SK-N-SH (cell line): ENCODE measurements at regions not wholly inside any gene's neighbourhood (a gene's known extent, or its start where the extent isn't known, plus 50 kb on each side); places are given as distances from the start of the nearest gene placed in this dataset.

Source experiments
- CHD2 ChIP-seq: fragments of 150-350 bp; IDR thresholded peaks from 2 replicates; pipeline ENCODE4 v1.6.1; 2018; ENCODE audit warnings: low read length; ENCODE audit not compliant: partially characterized antibody
- CTCF ChIP-seq: fragments of 200-600 bp; sonication (generic); IDR thresholded peaks from 2 replicates; pipeline ENCODE4 v1.6.1; 2017; ENCODE audit warnings: antibody characterized with exemption, mild to moderate bottlenecking, moderate library complexity
- EP300 ChIP-seq, 2 experiments: IDR thresholded peaks; 2 replicates each; pipeline versions ENCODE4 v1.4.0 to v1.6.1; 2012; ENCODE audit warnings: borderline replicate concordance in 1 of 2, low read depth in 1 of 2, low read length in 1 of 2
- EZH2phosphoT487 ChIP-seq: fragments of 200-600 bp; sonication (generic); IDR thresholded peaks from 2 replicates; pipeline ENCODE4 v1.6.1; 2017; ENCODE audit warnings: low read depth, mixed run types, mild to moderate bottlenecking, antibody characterized with exemption, moderate library complexity, borderline replicate concordance
- FOSL2 ChIP-seq: IDR thresholded peaks from 2 replicates; pipeline ENCODE4 v1.4.0; 2012; ENCODE audit warnings: low read depth, mild to moderate bottlenecking, moderate library complexity, borderline replicate concordance
- FOXJ3 ChIP-seq: sonication (generic); formaldehyde crosslinking; IDR thresholded peaks from 2 replicates; pipeline ENCODE4 v1.5.1; 2020; ENCODE audit warnings: mild to moderate bottlenecking, missing genetic modification reagents
- SIN3A ChIP-seq: IDR thresholded peaks from 2 replicates; pipeline ENCODE4 v1.6.1; 2012; ENCODE audit warnings: low read depth, mild to moderate bottlenecking, low read length, moderate library complexity, borderline replicate concordance
- TF ChIP-seq, protein P1 (sequence below): IDR thresholded peaks from 2 replicates; pipeline ENCODE4 v1.6.1; 2012; ENCODE audit warnings: mild to moderate bottlenecking, low read depth, low read length, moderate library complexity

GRCh38 chr17:73731733-73732132 lies 87.5 kb upstream of the SDK2 start:
- TF ChIP-seq FOXJ3 (no peak), CTCF (no peak), SIN3A (no peak), CHD2 (no peak), EP300 (IDR thresholded peaks at IDR 0.05; ENCODE audit: borderline replicate concordance in 1 of 2, low read depth in 1 of 2, low read length in 1 of 2) (no peak), EZH2phosphoT487 (no peak), FOSL2 (no peak)
- TF ChIP-seq, protein P1, sequence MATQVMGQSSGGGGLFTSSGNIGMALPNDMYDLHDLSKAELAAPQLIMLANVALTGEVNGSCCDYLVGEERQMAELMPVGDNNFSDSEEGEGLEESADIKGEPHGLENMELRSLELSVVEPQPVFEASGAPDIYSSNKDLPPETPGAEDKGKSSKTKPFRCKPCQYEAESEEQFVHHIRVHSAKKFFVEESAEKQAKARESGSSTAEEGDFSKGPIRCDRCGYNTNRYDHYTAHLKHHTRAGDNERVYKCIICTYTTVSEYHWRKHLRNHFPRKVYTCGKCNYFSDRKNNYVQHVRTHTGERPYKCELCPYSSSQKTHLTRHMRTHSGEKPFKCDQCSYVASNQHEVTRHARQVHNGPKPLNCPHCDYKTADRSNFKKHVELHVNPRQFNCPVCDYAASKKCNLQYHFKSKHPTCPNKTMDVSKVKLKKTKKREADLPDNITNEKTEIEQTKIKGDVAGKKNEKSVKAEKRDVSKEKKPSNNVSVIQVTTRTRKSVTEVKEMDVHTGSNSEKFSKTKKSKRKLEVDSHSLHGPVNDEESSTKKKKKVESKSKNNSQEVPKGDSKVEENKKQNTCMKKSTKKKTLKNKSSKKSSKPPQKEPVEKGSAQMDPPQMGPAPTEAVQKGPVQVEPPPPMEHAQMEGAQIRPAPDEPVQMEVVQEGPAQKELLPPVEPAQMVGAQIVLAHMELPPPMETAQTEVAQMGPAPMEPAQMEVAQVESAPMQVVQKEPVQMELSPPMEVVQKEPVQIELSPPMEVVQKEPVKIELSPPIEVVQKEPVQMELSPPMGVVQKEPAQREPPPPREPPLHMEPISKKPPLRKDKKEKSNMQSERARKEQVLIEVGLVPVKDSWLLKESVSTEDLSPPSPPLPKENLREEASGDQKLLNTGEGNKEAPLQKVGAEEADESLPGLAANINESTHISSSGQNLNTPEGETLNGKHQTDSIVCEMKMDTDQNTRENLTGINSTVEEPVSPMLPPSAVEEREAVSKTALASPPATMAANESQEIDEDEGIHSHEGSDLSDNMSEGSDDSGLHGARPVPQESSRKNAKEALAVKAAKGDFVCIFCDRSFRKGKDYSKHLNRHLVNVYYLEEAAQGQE: no peak
